GM23338 (cell line): ENCODE measurements at regions not wholly inside any gene's neighbourhood (a gene's known extent, or its start where the extent isn't known, plus 50 kb on each side); places are given as distances from the start of the nearest gene placed in this dataset.

Experiments
- ATAC-seq: fragments of 200-7000 bp; cut with Tn5 transposase; 3 replicates; pipeline ENCODE4 v1.9.1; 2020
- DNase-seq: peaks from one replicate; pipeline ENCODE4 v3.0.0-alpha.2; 2015; ENCODE audit warnings: low spot score
- H2AFZ ChIP-seq: fragments of 200-600 bp; sonication (generic); 2 replicates; pipeline ENCODE4 v1.8.0; 2016; ENCODE audit warnings: antibody characterized with exemption, mild to moderate bottlenecking, moderate library complexity
- H3F3A ChIP-seq: fragments of 200-600 bp; sonication (generic); replicated peaks from 2 replicates; pipeline ENCODE4 v1.8.0; 2017; ENCODE audit warnings: antibody characterized with exemption, mixed run types, low read depth
- H3K27ac ChIP-seq: fragments of 200-600 bp; sonication (generic); 2 replicates; pipeline ENCODE4 v1.6.1; 2016; ENCODE audit warnings: low read depth
- H3K27me3 ChIP-seq: fragments of 200-600 bp; sonication (generic); 2 replicates; pipeline ENCODE4 v1.8.0; 2016; ENCODE audit warnings: mild to moderate bottlenecking, mixed run types, moderate library complexity; ENCODE audit not compliant: insufficient read depth
- H3K36me3 ChIP-seq: fragments of 200-600 bp; sonication (generic); 2 replicates; pipeline ENCODE4 v1.8.0; 2016; ENCODE audit warnings: mild to moderate bottlenecking; ENCODE audit not compliant: insufficient read depth
- H3K4me1 ChIP-seq: fragments of 200-600 bp; sonication (generic); 2 replicates; pipeline ENCODE4 v1.8.0; 2016; ENCODE audit warnings: mild to moderate bottlenecking, moderate library complexity; ENCODE audit not compliant: insufficient read depth
- H3K4me2 ChIP-seq: fragments of 200-600 bp; sonication (generic); 2 replicates; pipeline ENCODE4 v1.7.1; 2017; ENCODE audit warnings: mixed run types
- H3K4me3 ChIP-seq: fragments of 200-600 bp; sonication (generic); 2 replicates; pipeline ENCODE4 v1.6.1; 2016; ENCODE audit warnings: mixed run types
- H3K79me2 ChIP-seq: fragments of 200-600 bp; sonication (generic); replicated peaks from 2 replicates; pipeline ENCODE4 v1.8.0; 2017; ENCODE audit warnings: mild to moderate bottlenecking; ENCODE audit not compliant: insufficient read depth
- H3K9me2 ChIP-seq: fragments of 200-600 bp; sonication (generic); 2 replicates; pipeline ENCODE4 v1.8.0; 2017; ENCODE audit not compliant: insufficient read depth
- H4K20me1 ChIP-seq: fragments of 200-600 bp; sonication (generic); replicated peaks from 2 replicates; pipeline ENCODE4 v1.8.0; 2017; ENCODE audit warnings: mild to moderate bottlenecking; ENCODE audit not compliant: insufficient read depth
- H3K27ac Mint-ChIP-seq: 2 replicates; pipeline ENCODE4 v1.8.0; 2020; ENCODE audit warnings: inconsistent platforms, mild to moderate bottlenecking, moderate library complexity, mixed read lengths
- H3K27me3 Mint-ChIP-seq: 3 replicates; pipeline ENCODE4 v1.8.0; 2022; ENCODE audit warnings: low read depth, mild to moderate bottlenecking, moderate library complexity, mixed read lengths, inconsistent platforms; ENCODE audit not compliant: insufficient read depth, poor library complexity
- H3K36me3 Mint-ChIP-seq: 3 replicates; pipeline ENCODE4 v1.8.0; 2021; ENCODE audit warnings: low read depth, mild to moderate bottlenecking, inconsistent platforms, moderate library complexity, mixed read lengths
- H3K4me1 Mint-ChIP-seq: 3 replicates; pipeline ENCODE4 v1.8.0; 2020; ENCODE audit warnings: mild to moderate bottlenecking, inconsistent platforms, mixed read lengths
- H3K4me3 Mint-ChIP-seq: 3 replicates; pipeline ENCODE4 v1.8.0; 2021; ENCODE audit warnings: moderate library complexity, mild to moderate bottlenecking, inconsistent platforms, mixed read lengths
- H3K9me3 Mint-ChIP-seq: 3 replicates; pipeline ENCODE4 v1.8.0; 2020; ENCODE audit warnings: moderate library complexity, mild to moderate bottlenecking, inconsistent platforms, mixed read lengths
- JUNB ChIP-seq: IDR thresholded peaks from one replicate; pipeline ENCODE4 v1.6.1; 2016; ENCODE audit warnings: antibody characterized with exemption; ENCODE audit not compliant: unreplicated experiment
- POLR2AphosphoS5 ChIP-seq: IDR thresholded peaks from 2 replicates; pipeline ENCODE4 v1.6.1; 2016; ENCODE audit warnings: antibody characterized with exemption, low read depth
- STAT1 ChIP-seq: IDR thresholded peaks from one replicate; pipeline ENCODE4 v1.6.1; 2016; ENCODE audit warnings: antibody characterized with exemption; ENCODE audit not compliant: unreplicated experiment
- ZNF114 ChIP-seq: fragments of 250-450 bp; sonication (Bioruptor Pico); IDR thresholded peaks from 2 replicates; pipeline ENCODE4 v1.5.0; 2020; ENCODE audit warnings: mild to moderate bottlenecking, moderate library complexity
- ZNF331 ChIP-seq: fragments of 250-450 bp; sonication (Bioruptor Pico); IDR thresholded peaks from 2 replicates; pipeline ENCODE4 v1.5.0; 2020; ENCODE audit warnings: low read depth, mild to moderate bottlenecking, moderate library complexity
- TF ChIP-seq, protein P1 (sequence below): fragments of 250-450 bp; sonication (Bioruptor Pico); IDR thresholded peaks from 2 replicates; pipeline ENCODE4 v1.5.0; 2020; ENCODE audit warnings: mild to moderate bottlenecking, moderate library complexity
- TF ChIP-seq, protein P2 (sequence below): IDR thresholded peaks from one replicate; pipeline ENCODE4 v1.6.1; 2018; ENCODE audit warnings: antibody characterized with exemption; ENCODE audit not compliant: unreplicated experiment

DNA sequence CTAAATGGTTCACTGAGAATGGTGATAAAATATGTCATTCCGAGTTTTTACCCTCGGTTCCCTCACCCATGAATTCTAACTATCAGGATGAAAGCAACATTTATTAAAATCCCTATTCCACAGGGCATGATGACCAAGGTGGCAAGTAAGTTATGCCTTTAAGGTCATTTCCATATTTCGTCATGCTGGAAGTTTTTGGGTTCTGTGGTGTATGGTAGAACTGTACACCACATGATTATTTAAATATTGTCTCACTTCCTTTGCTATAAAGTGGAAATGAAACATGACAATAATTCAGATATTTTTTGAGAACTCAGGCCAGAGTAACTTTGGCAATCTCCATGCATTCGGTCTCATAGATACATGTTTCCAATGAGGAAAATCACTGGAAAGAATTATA is 68.5 kb upstream of the CARD18 start (continued):
- TF ChIP-seq, protein P1, sequence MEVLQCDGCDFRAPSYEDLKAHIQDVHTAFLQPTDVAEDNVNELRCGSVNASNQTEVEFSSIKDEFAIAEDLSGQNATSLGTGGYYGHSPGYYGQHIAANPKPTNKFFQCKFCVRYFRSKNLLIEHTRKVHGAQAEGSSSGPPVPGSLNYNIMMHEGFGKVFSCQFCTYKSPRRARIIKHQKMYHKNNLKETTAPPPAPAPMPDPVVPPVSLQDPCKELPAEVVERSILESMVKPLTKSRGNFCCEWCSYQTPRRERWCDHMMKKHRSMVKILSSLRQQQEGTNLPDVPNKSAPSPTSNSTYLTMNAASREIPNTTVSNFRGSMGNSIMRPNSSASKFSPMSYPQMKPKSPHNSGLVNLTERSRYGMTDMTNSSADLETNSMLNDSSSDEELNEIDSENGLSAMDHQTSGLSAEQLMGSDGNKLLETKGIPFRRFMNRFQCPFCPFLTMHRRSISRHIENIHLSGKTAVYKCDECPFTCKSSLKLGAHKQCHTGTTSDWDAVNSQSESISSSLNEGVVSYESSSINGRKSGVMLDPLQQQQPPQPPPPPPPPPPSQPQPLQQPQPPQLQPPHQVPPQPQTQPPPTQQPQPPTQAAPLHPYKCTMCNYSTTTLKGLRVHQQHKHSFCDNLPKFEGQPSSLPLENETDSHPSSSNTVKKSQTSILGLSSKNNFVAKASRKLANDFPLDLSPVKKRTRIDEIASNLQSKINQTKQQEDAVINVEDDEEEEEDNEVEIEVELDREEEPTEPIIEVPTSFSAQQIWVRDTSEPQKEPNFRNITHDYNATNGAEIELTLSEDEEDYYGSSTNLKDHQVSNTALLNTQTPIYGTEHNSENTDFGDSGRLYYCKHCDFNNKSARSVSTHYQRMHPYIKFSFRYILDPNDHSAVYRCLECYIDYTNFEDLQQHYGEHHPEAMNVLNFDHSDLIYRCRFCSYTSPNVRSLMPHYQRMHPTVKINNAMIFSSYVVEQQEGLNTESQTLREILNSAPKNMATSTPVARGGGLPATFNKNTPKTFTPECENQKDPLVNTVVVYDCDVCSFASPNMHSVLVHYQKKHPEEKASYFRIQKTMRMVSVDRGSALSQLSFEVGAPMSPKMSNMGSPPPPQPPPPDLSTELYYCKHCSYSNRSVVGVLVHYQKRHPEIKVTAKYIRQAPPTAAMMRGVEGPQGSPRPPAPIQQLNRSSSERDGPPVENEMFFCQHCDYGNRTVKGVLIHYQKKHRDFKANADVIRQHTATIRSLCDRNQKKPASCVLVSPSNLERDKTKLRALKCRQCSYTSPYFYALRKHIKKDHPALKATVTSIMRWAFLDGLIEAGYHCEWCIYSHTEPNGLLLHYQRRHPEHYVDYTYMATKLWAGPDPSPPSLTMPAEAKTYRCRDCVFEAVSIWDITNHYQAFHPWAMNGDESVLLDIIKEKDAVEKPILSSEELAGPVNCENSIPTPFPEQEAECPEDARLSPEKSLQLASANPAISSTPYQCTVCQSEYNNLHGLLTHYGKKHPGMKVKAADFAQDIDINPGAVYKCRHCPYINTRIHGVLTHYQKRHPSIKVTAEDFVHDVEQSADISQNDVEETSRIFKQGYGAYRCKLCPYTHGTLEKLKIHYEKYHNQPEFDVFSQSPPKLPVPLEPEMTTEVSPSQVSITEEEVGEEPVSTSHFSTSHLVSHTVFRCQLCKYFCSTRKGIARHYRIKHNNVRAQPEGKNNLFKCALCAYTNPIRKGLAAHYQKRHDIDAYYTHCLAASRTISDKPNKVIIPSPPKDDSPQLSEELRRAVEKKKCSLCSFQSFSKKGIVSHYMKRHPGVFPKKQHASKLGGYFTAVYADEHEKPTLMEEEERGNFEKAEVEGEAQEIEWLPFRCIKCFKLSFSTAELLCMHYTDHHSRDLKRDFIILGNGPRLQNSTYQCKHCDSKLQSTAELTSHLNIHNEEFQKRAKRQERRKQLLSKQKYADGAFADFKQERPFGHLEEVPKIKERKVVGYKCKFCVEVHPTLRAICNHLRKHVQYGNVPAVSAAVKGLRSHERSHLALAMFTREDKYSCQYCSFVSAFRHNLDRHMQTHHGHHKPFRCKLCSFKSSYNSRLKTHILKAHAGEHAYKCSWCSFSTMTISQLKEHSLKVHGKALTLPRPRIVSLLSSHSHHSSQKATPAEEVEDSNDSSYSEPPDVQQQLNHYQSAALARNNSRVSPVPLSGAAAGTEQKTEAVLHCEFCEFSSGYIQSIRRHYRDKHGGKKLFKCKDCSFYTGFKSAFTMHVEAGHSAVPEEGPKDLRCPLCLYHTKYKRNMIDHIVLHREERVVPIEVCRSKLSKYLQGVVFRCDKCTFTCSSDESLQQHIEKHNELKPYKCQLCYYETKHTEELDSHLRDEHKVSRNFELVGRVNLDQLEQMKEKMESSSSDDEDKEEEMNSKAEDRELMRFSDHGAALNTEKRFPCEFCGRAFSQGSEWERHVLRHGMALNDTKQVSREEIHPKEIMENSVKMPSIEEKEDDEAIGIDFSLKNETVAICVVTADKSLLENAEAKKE (CRISPR knock-in tag), result no peak
- TF ChIP-seq JUNB, result no peak
- TF ChIP-seq ZNF114 (CRISPR knock-in tag), result no peak
- no peak for TF ChIP-seq ZNF331
- no peak for TF ChIP-seq STAT1

DNA sequence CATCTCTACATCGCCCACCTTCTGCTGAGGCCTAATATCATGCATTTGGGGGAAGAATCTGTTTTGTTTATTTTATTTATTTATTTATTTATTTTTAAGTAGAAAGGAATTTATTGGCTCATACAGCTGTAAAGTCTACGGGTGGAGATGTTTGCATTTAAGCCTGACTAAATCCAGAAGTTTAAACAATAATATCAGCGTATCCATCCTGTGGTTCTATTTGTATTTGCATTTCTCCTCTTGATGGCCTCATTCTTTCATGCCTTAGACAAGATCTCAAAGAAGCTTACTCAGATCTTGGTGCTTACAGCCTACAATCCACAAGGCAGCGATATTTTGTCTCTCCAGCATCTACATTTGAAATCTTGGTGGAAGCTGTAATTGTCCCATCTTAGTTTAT is 67.1 kb upstream of the CARD18 start:
- H3K4me3 Mint-ChIP-seq, result no peak overlapping the region
- no peaks in the 10 kb centered on the region for H3K36me3 Mint-ChIP-seq
- Histone ChIP-seq H3K79me2 (no peaks in the 10 kb centered on the region), H3K9me2 (no peaks in the 10 kb centered on the region), H3K27me3 (no peaks in the 10 kb centered on the region), H3K4me2 (no peak overlapping the region), H3K4me1 (no peaks in the 10 kb centered on the region), H3K36me3 (no peaks in the 10 kb centered on the region), H4K20me1 (no peaks in the 10 kb centered on the region), H3F3A (no peaks in the 10 kb centered on the region), H3K4me3 (no peak overlapping the region), H3K27ac (no peak overlapping the region), H2AFZ (no peak overlapping the region)
- no peaks in the 10 kb centered on the region for H3K27me3 Mint-ChIP-seq
- ATAC-seq (no peak), DNase-seq (no peak)
- TF ChIP-seq, protein P2, sequence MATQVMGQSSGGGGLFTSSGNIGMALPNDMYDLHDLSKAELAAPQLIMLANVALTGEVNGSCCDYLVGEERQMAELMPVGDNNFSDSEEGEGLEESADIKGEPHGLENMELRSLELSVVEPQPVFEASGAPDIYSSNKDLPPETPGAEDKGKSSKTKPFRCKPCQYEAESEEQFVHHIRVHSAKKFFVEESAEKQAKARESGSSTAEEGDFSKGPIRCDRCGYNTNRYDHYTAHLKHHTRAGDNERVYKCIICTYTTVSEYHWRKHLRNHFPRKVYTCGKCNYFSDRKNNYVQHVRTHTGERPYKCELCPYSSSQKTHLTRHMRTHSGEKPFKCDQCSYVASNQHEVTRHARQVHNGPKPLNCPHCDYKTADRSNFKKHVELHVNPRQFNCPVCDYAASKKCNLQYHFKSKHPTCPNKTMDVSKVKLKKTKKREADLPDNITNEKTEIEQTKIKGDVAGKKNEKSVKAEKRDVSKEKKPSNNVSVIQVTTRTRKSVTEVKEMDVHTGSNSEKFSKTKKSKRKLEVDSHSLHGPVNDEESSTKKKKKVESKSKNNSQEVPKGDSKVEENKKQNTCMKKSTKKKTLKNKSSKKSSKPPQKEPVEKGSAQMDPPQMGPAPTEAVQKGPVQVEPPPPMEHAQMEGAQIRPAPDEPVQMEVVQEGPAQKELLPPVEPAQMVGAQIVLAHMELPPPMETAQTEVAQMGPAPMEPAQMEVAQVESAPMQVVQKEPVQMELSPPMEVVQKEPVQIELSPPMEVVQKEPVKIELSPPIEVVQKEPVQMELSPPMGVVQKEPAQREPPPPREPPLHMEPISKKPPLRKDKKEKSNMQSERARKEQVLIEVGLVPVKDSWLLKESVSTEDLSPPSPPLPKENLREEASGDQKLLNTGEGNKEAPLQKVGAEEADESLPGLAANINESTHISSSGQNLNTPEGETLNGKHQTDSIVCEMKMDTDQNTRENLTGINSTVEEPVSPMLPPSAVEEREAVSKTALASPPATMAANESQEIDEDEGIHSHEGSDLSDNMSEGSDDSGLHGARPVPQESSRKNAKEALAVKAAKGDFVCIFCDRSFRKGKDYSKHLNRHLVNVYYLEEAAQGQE, result no peak
- TF ChIP-seq POLR2AphosphoS5 (no peak), ZNF331 (no peak)
- no peaks in the 10 kb centered on the region for H3K4me1 Mint-ChIP-seq
- no peaks in the 10 kb centered on the region for H3K9me3 Mint-ChIP-seq
- H3K27ac Mint-ChIP-seq, result no peak overlapping the region
